ENCODE measurements at regions not wholly inside any gene's neighbourhood (a gene's known extent, or its start where the extent isn't known, plus 50 kb on each side); places are given as distances from the start of the nearest gene placed in this dataset.

GRCh38 chr6:147750413-147750812, 241.9 kb downstream of the SAMD5 start:
- Histone ChIP-seq H3K27me3 (ENCODE audit: insufficient read depth, low read length) (no peaks in the 10 kb centered on the region), H3K4me1 (ENCODE audit: insufficient read depth, low read length) (no peaks in the 10 kb centered on the region), H3K27ac (ENCODE audit: low read depth, low read length) (no peak overlapping the region), H3K4me3 (ENCODE audit: insufficient read depth, low read depth, low read length) (no peak overlapping the region), H3K4me2 (ENCODE audit: low read length) (no peak overlapping the region), H3K79me2 (ENCODE audit: insufficient read depth, low read length) (no peaks in the 10 kb centered on the region), H3K9ac (ENCODE audit: low read length) (no peak overlapping the region), H4K20me1 (ENCODE audit: insufficient read depth, low read length) (no peaks in the 10 kb centered on the region), H2AFZ (ENCODE audit: low read depth, low read length) (no peak overlapping the region), H3K9me3 (ENCODE audit: insufficient read depth, low read depth, low read length) (no peaks in the 10 kb centered on the region), H3K36me3 (ENCODE audit: insufficient read depth, low read length) (no peaks in the 10 kb centered on the region)
- peaks cover 6% of the 10 kb centered on the region for H3K9me3 Mint-ChIP-seq (ENCODE audit: unreplicated experiment)
- no peak for FAIRE-seq
- H3K4me1 Mint-ChIP-seq (ENCODE audit: low read depth, unreplicated experiment) = no peaks in the 10 kb centered on the region
- H3K4me3 Mint-ChIP-seq (ENCODE audit: unreplicated experiment) = no peak overlapping the region
- no peak overlapping the region for H3K27ac Mint-ChIP-seq (ENCODE audit: unreplicated experiment)
- DNase-seq (ENCODE audit: low read depth) = no peak
- H3K27me3 Mint-ChIP-seq (ENCODE audit: low read depth, unreplicated experiment) = no peaks in the 10 kb centered on the region
- no peaks in the 10 kb centered on the region for H3K36me3 Mint-ChIP-seq (ENCODE audit: low read depth, unreplicated experiment)
- no peak for TF ChIP-seq EZH2 (IDR thresholded peaks at IDR 0.05; ENCODE audit: insufficient read depth, low read length)
- no peak for TF ChIP-seq CTCF (IDR thresholded peaks at IDR 0.05; ENCODE audit: insufficient read depth, low read depth, low read length)

- DNase-seq (ENCODE audit: low read depth) = no peak
- Mint-ChIP-seq H3K27me3 (ENCODE audit: low read depth, unreplicated experiment) (no peaks in the 10 kb centered on the region), H3K9me3 (ENCODE audit: unreplicated experiment) (peaks cover 6% of the 10 kb centered on the region), H3K4me3 (ENCODE audit: unreplicated experiment) (no peak overlapping the region), H3K4me1 (ENCODE audit: low read depth, unreplicated experiment) (no peaks in the 10 kb centered on the region), H3K27ac (ENCODE audit: unreplicated experiment) (no peak overlapping the region), H3K36me3 (ENCODE audit: low read depth, unreplicated experiment) (no peaks in the 10 kb centered on the region)
- no peak for FAIRE-seq
- Histone ChIP-seq H2AFZ (ENCODE audit: low read depth, low read length) (no peak overlapping the region), H3K4me2 (ENCODE audit: low read length) (no peak overlapping the region), H3K36me3 (ENCODE audit: insufficient read depth, low read length) (no peaks in the 10 kb centered on the region), H4K20me1 (ENCODE audit: insufficient read depth, low read length) (no peaks in the 10 kb centered on the region), H3K4me3 (ENCODE audit: insufficient read depth, low read depth, low read length) (no peak overlapping the region), H3K9me3 (ENCODE audit: insufficient read depth, low read depth, low read length) (no peaks in the 10 kb centered on the region), H3K27me3 (ENCODE audit: insufficient read depth, low read length) (no peaks in the 10 kb centered on the region), H3K9ac (ENCODE audit: low read length) (no peak overlapping the region), H3K79me2 (ENCODE audit: insufficient read depth, low read length) (no peaks in the 10 kb centered on the region), H3K4me1 (ENCODE audit: insufficient read depth, low read length) (no peaks in the 10 kb centered on the region), H3K27ac (ENCODE audit: low read depth, low read length) (no peak overlapping the region)
- no peak for TF ChIP-seq EZH2 (IDR thresholded peaks at IDR 0.05; ENCODE audit: insufficient read depth, low read length)
Measured at GRCh38 chr6:147751232-147751631, 242.7 kb downstream of the SAMD5 start.

GRCh38 chr6:147752689-147753403, 244.4 kb downstream of the SAMD5 start:
- DNase-seq (ENCODE audit: low read depth) (no peak), FAIRE-seq (no peak)
- Histone ChIP-seq H3K79me2 (ENCODE audit: insufficient read depth, low read length) (no peaks in the 10 kb centered on the region), H3K9ac (ENCODE audit: low read length) (no peak overlapping the region), H4K20me1 (ENCODE audit: insufficient read depth, low read length) (no peaks in the 10 kb centered on the region), H3K36me3 (ENCODE audit: insufficient read depth, low read length) (no peaks in the 10 kb centered on the region), H3K9me3 (ENCODE audit: insufficient read depth, low read depth, low read length) (no peaks in the 10 kb centered on the region), H3K4me3 (ENCODE audit: insufficient read depth, low read depth, low read length) (no peak overlapping the region), H3K4me2 (ENCODE audit: low read length) (no peak overlapping the region), H3K27me3 (ENCODE audit: insufficient read depth, low read length) (no peaks in the 10 kb centered on the region), H3K27ac (ENCODE audit: low read depth, low read length) (no peak overlapping the region), H2AFZ (ENCODE audit: low read depth, low read length) (no peak overlapping the region), H3K4me1 (ENCODE audit: insufficient read depth, low read length) (no peaks in the 10 kb centered on the region)
- no peak overlapping the region for H3K27ac Mint-ChIP-seq (ENCODE audit: unreplicated experiment)
- H3K9me3 Mint-ChIP-seq (ENCODE audit: unreplicated experiment) = peaks cover 6% of the 10 kb centered on the region
- no peaks in the 10 kb centered on the region for H3K4me1 Mint-ChIP-seq (ENCODE audit: low read depth, unreplicated experiment)
- TF ChIP-seq EZH2 (IDR thresholded peaks at IDR 0.05; ENCODE audit: insufficient read depth, low read length) (no peak), CTCF (IDR thresholded peaks at IDR 0.05; ENCODE audit: insufficient read depth, low read depth, low read length) (no peak)
- H3K4me3 Mint-ChIP-seq (ENCODE audit: unreplicated experiment) = no peak overlapping the region
- H3K36me3 Mint-ChIP-seq (ENCODE audit: low read depth, unreplicated experiment) = no peaks in the 10 kb centered on the region
- no peaks in the 10 kb centered on the region for H3K27me3 Mint-ChIP-seq (ENCODE audit: low read depth, unreplicated experiment)

Data from astrocyte (in vitro differentiated cells and primary cell).